Neural progenitor cell (in vitro differentiated cells): ENCODE measurements at regions not wholly inside any gene's neighbourhood (a gene's known extent, or its start where the extent isn't known, plus 50 kb on each side); places are given as distances from the start of the nearest gene placed in this dataset.
"Not testable (repeated sequence)": the region's sequence is repeated elsewhere in the genome, so short reads cannot be mapped to it uniquely, and the experiment has no call there.

Source experiments
- DNase-seq: peaks from one replicate; pipeline ENCODE4 v3.0.0-alpha.2; 2016; ENCODE audit warnings: low spot score
- H2AFZ ChIP-seq: fragments of 200-600 bp; sonication (generic); replicated peaks from 2 replicates; pipeline ENCODE4 v1.6.1; 2016; ENCODE audit warnings: antibody characterized with exemption
- H3F3A ChIP-seq: fragments of 200-600 bp; sonication (generic); 2 replicates; pipeline ENCODE4 v1.6.1; 2016; ENCODE audit warnings: antibody characterized with exemption, low read depth
- H3K27ac ChIP-seq: fragments of 200-600 bp; sonication (generic); 2 replicates; pipeline ENCODE4 v1.5.1; 2016; ENCODE audit warnings: mild to moderate bottlenecking
- H3K27me3 ChIP-seq: fragments of 200-600 bp; sonication (generic); 2 replicates; pipeline ENCODE4 v1.6.1; 2016; ENCODE audit warnings: mild to moderate bottlenecking, moderate library complexity
- H3K36me3 ChIP-seq: fragments of 200-600 bp; sonication (generic); 2 replicates; pipeline ENCODE4 v1.5.1; 2016
- H3K4me1 ChIP-seq: fragments of 200-600 bp; sonication (generic); 2 replicates; pipeline ENCODE4 v1.6.1; 2016; ENCODE audit warnings: mixed run types
- H3K4me2 ChIP-seq: fragments of 200-600 bp; sonication (generic); 2 replicates; pipeline ENCODE4 v1.6.1; 2016
- H3K4me3 ChIP-seq: fragments of 200-600 bp; sonication (generic); 2 replicates; pipeline ENCODE4 v1.5.1; 2016
- H3K79me2 ChIP-seq: fragments of 200-600 bp; sonication (generic); 2 replicates; pipeline ENCODE4 v1.6.1; 2016; ENCODE audit warnings: low read depth
- H3K9ac ChIP-seq: fragments of 200-600 bp; sonication (generic); 2 replicates; pipeline ENCODE4 v1.6.1; 2016
- H3K9me3 ChIP-seq: fragments of 200-600 bp; sonication (generic); 2 replicates; pipeline ENCODE4 v1.5.1; 2016; ENCODE audit warnings: low read depth
- H4K20me1 ChIP-seq: fragments of 200-600 bp; sonication (generic); 2 replicates; pipeline ENCODE4 v1.6.1; 2016; ENCODE audit warnings: low read depth
- H3K27ac Mint-ChIP-seq: 3 replicates; pipeline ENCODE4 v1.8.0; 2021; ENCODE audit warnings: mixed read lengths
- H3K27me3 Mint-ChIP-seq: 2 replicates; pipeline ENCODE4 v1.8.0; 2022; ENCODE audit warnings: low read depth, mild to moderate bottlenecking, inconsistent platforms, moderate library complexity, mixed read lengths; ENCODE audit not compliant: insufficient read depth
- H3K36me3 Mint-ChIP-seq: 3 replicates; pipeline ENCODE4 v1.8.0; 2021; ENCODE audit warnings: mixed read lengths
- H3K4me1 Mint-ChIP-seq: 3 replicates; pipeline ENCODE4 v1.8.0; 2021; ENCODE audit warnings: mixed read lengths
- H3K4me3 Mint-ChIP-seq: 3 replicates; pipeline ENCODE4 v1.8.0; 2021; ENCODE audit warnings: mild to moderate bottlenecking, moderate library complexity, mixed read lengths
- H3K9me3 Mint-ChIP-seq: 3 replicates; pipeline ENCODE4 v1.8.0; 2020; ENCODE audit warnings: mixed read lengths
- CTCF ChIP-seq: fragments of 200-600 bp; sonication (generic); IDR thresholded peaks from 2 replicates; pipeline ENCODE4 v1.5.1; 2017; ENCODE audit warnings: antibody characterized with exemption, mild to moderate bottlenecking
- EZH2 ChIP-seq: fragments of 200-600 bp; sonication (generic); IDR thresholded peaks from 2 replicates; pipeline ENCODE4 v1.6.1; 2017; ENCODE audit warnings: antibody characterized with exemption, mild to moderate bottlenecking, moderate library complexity
- EZH2phosphoT487 ChIP-seq: fragments of 200-600 bp; sonication (generic); IDR thresholded peaks from 2 replicates; pipeline ENCODE4 v1.6.1; 2017; ENCODE audit warnings: antibody characterized with exemption

- Mint-ChIP-seq H3K9me3 (no peaks in the 10 kb centered on the region), H3K36me3 (no peaks in the 10 kb centered on the region), H3K4me1 (peaks cover 22% of the 10 kb centered on the region), H3K27ac (no peak overlapping the region), H3K27me3 (peaks cover 6% of the 10 kb centered on the region), H3K4me3 (no peak overlapping the region)
- Histone ChIP-seq H3K27me3 (no peaks in the 10 kb centered on the region), H3K9me3 (no peaks in the 10 kb centered on the region), H2AFZ (no peak overlapping the region), H3K4me3 (no peak overlapping the region), H3K4me2 (no peak overlapping the region), H3K4me1 (peaks cover 7% of the 10 kb centered on the region), H3F3A (no peaks in the 10 kb centered on the region), H3K9ac (no peak overlapping the region), H4K20me1 (no peaks in the 10 kb centered on the region), H3K27ac (no peak overlapping the region), H3K79me2 (no peaks in the 10 kb centered on the region), H3K36me3 (no peaks in the 10 kb centered on the region)
- no peak for DNase-seq
- TF ChIP-seq EZH2phosphoT487 = no peak
- no peak for TF ChIP-seq CTCF
- no peak for TF ChIP-seq EZH2
These were observed 76.3 kb upstream of the FYN start for GRCh38 chr6:111949546-111949945.

GRCh38 chr6:111949984-111950383 is 76.7 kb upstream of the FYN start:
- H3K27ac ChIP-seq, H3K27me3 Mint-ChIP-seq, H3K79me2 ChIP-seq, H4K20me1 ChIP-seq, H3K9me3 ChIP-seq, H3K4me3 ChIP-seq, H3K9me3 Mint-ChIP-seq, H3K27me3 ChIP-seq, H3K9ac ChIP-seq, H3K36me3 ChIP-seq, H3K36me3 Mint-ChIP-seq, H3K27ac Mint-ChIP-seq, H3F3A ChIP-seq, H3K4me3 Mint-ChIP-seq, H3K4me1 ChIP-seq, H3K4me2 ChIP-seq, DNase-seq, H2AFZ ChIP-seq: not testable (repeated sequence)
- peaks cover 22% of the 10 kb centered on the region for H3K4me1 Mint-ChIP-seq

GRCh38 chr6:111950661-111951496 is 77.6 kb upstream of the FYN start:
- H3K4me3 ChIP-seq = no peak overlapping the region
- DNase-seq = no peak
- no peak overlapping the region for H3K9ac ChIP-seq
- Mint-ChIP-seq H3K27ac (no peak overlapping the region), H3K9me3 (no peaks in the 10 kb centered on the region), H3K4me3 (no peak overlapping the region), H3K36me3 (no peaks in the 10 kb centered on the region), H3K4me1 (peaks cover 22% of the 10 kb centered on the region), H3K27me3 (peaks cover 6% of the 10 kb centered on the region)
- no peaks in the 10 kb centered on the region for H3K9me3 ChIP-seq
- no peaks in the 10 kb centered on the region for H3K79me2 ChIP-seq
- no peak overlapping the region for H3K27ac ChIP-seq
- H3F3A ChIP-seq = no peaks in the 10 kb centered on the region
- TF ChIP-seq EZH2phosphoT487 = no peak
- TF ChIP-seq CTCF = no peak
- TF ChIP-seq EZH2 = no peak
- no peaks in the 10 kb centered on the region for H3K36me3 ChIP-seq
- no peaks in the 10 kb centered on the region for H3K27me3 ChIP-seq
- H3K4me1 ChIP-seq = peaks cover 7% of the 10 kb centered on the region
- no peak overlapping the region for H3K4me2 ChIP-seq
- no peaks in the 10 kb centered on the region for H4K20me1 ChIP-seq
- H2AFZ ChIP-seq = no peak overlapping the region

- Mint-ChIP-seq H3K27ac (no peak overlapping the region), H3K36me3 (no peaks in the 10 kb centered on the region), H3K27me3 (peaks cover 6% of the 10 kb centered on the region), H3K9me3 (no peaks in the 10 kb centered on the region), H3K4me3 (no peak overlapping the region), H3K4me1 (peaks cover 22% of the 10 kb centered on the region)
- DNase-seq = no peak
- peaks cover 7% of the 10 kb centered on the region for H3K4me1 ChIP-seq
- no peaks in the 10 kb centered on the region for H3K27me3 ChIP-seq
- no peaks in the 10 kb centered on the region for H3K79me2 ChIP-seq
- no peak overlapping the region for H2AFZ ChIP-seq
- no peak for TF ChIP-seq EZH2
- TF ChIP-seq CTCF = no peak
- no peak for TF ChIP-seq EZH2phosphoT487
- no peaks in the 10 kb centered on the region for H4K20me1 ChIP-seq
- no peak overlapping the region for H3K9ac ChIP-seq
- no peak overlapping the region for H3K4me2 ChIP-seq
- no peak overlapping the region for H3K4me3 ChIP-seq
- H3K36me3 ChIP-seq = no peaks in the 10 kb centered on the region
- no peaks in the 10 kb centered on the region for H3K9me3 ChIP-seq
- no peaks in the 10 kb centered on the region for H3F3A ChIP-seq
- H3K27ac ChIP-seq = no peak overlapping the region
These were observed 78.3 kb upstream of the FYN start for GRCh38 chr6:111951497-111952085.
